Upper lobe of left lung (tissue), 6 donors: ENCODE measurements at regions not wholly inside any gene's neighbourhood (a gene's known extent, or its start where the extent isn't known, plus 50 kb on each side); places are given as distances from the start of the nearest gene placed in this dataset.

Experiments
- ATAC-seq, 2 donors: fragments of 200-7000 bp; cut with Tn5 transposase; one replicate each; pipeline ENCODE4 v1.9.1; 2022; ENCODE audit warnings: mild to moderate bottlenecking in 2 of 2, moderate library complexity in 2 of 2; ENCODE audit not compliant: low FRiP score in 2 of 2
- DNase-seq, 2 donors: peaks; one replicate each; pipeline ENCODE4 v3.0.0-alpha.2; 2019 to 2020
- H3K27ac ChIP-seq, 4 donors: fragments of 200-600 bp; sonication (generic); one replicate each; pipeline ENCODE4 v1.5.1; 2016 to 2019
- H3K27me3 ChIP-seq, 4 donors: fragments of 200-600 bp; sonication (generic); one replicate each; pipeline ENCODE4 v1.5.1; 2017 to 2019
- H3K36me3 ChIP-seq, 4 donors: fragments of 200-600 bp; sonication (generic); one replicate each; pipeline ENCODE4 v1.5.1; 2016 to 2019
- H3K4me1 ChIP-seq, 4 donors: fragments of 200-600 bp; sonication (generic); one replicate each; pipeline ENCODE4 v1.5.1; 2018 to 2019
- H3K4me3 ChIP-seq, 4 donors: fragments of 200-600 bp; sonication (generic); one replicate each; pipeline ENCODE4 v1.5.1; 2017 to 2019; ENCODE audit warnings: mild to moderate bottlenecking in 2 of 4, moderate library complexity in 1 of 4
- H3K9me3 ChIP-seq, 4 donors: fragments of 200-600 bp; sonication (generic); one replicate each; pipeline ENCODE4 v1.5.1; 2018 to 2019
- CTCF ChIP-seq, 6 experiments: fragments of 450-650 bp in 4 of 6; fragments of 200-600 bp in 2 of 6; sonication (generic) in 2 of 6; IDR thresholded peaks; one replicate each; pipeline ENCODE4 v1.5.1; 2016 to 2019; ENCODE audit warnings: antibody characterized with exemption in 6 of 6
- EP300 ChIP-seq, 4 donors: sonication (generic); formaldehyde crosslinking; IDR thresholded peaks; one replicate each; pipeline ENCODE4 v1.5.1; 2017; ENCODE audit warnings: antibody characterized with exemption in 4 of 4, control low read depth in 2 of 4
- POLR2A ChIP-seq, 4 donors: fragments of 450-650 bp; IDR thresholded peaks; one replicate each; pipeline ENCODE4 v1.5.1; 2016 to 2017; ENCODE audit warnings: antibody characterized with exemption in 4 of 4, mild to moderate bottlenecking in 2 of 4
- POLR2AphosphoS5 ChIP-seq, 2 donors: sonication (generic); formaldehyde crosslinking; IDR thresholded peaks; one replicate each; pipeline ENCODE4 v1.5.1; 2017; ENCODE audit warnings: antibody characterized with exemption in 2 of 2
- WGBS, 2 donors: methylation state at CpG; one replicate each; pipeline ENCODE4 v1.1.5; 2017 to 2018; 5-methylcytosine and 5-hydroxymethylcytosine counted together
- donor health status: DM: no; HTN: no; CAD: no; lungs with moderate emphysema.
- donor health status: DM: no; HTN: yes; CAD: no; lungs with severe emphysema.

DNA sequence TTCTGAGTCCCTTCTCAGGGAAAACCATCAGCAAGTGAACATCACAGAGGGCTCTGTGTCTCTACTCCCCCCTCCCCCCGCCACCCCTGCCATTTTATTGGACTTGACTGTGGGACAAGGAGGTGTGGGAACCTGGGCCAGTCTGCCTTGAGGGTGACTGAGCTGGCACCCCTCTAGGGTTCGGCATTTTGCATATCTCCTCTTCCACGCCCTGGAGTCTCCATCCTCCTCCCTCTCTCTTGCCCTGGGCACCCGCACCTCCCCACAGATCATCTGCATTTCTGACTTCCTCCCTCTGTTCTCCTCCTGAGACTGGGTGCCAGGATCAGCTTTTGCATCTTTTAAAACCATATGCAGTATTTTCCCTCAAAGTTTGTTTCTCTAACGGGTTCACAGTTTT lies 107.1 kb upstream of the ERRFI1 start:
- TF ChIP-seq POLR2A (IDR thresholded peaks at IDR 0.05) = no peak
- no peak for TF ChIP-seq CTCF (IDR thresholded peaks at IDR 0.05)
- no peak for TF ChIP-seq EP300 (IDR thresholded peaks at IDR 0.05)
- TF ChIP-seq POLR2AphosphoS5 (IDR thresholded peaks at IDR 0.05) = no peak
- 58 to 60% methylated on average over 5 of the region's 5 CpGs for WGBS, 2 donors
- Histone ChIP-seq H3K9me3 (no peaks in the 10 kb centered on the region), H3K4me1 (peaks cover 0 to 21% (median 9%) of the 10 kb centered on the region in 4 donors), H3K4me3 (no peak overlapping the region), H3K27ac (peak overlapping the region in 2 of 4 donors; percentile 24 to 54), H3K36me3 (no peaks in the 10 kb centered on the region), H3K27me3 (no peaks in the 10 kb centered on the region)
- no peak for ATAC-seq
- no peak for DNase-seq

- no peaks in the 10 kb centered on the region for H3K27me3 ChIP-seq
- ATAC-seq (peak; percentile 11 to 84), DNase-seq (no peak)
- H3K36me3 ChIP-seq = no peaks in the 10 kb centered on the region
- no peaks in the 10 kb centered on the region for H3K9me3 ChIP-seq
- H3K4me3 ChIP-seq = no peak overlapping the region
- peak overlapping the region in 3 of 4 donors; percentile 52 to 70 (median 63) for H3K27ac ChIP-seq
- TF ChIP-seq CTCF (IDR thresholded peaks at IDR 0.05) (no peak), POLR2A (IDR thresholded peaks at IDR 0.05) (peak in 1 of 4 donors; percentile 51), POLR2AphosphoS5 (IDR thresholded peaks at IDR 0.05) (peak in 1 of 2 donors; percentile 18)
- H3K4me1 ChIP-seq = peaks cover 4 to 9% (median 5%) of the 10 kb centered on the region in 4 donors
- 59 to 72% methylated on average over 3 of the region's 3 CpGs for WGBS, 2 donors
Measured at GRCh38 chr1:8127171-8127641, 101.1 kb upstream of the ERRFI1 start.

- Histone ChIP-seq H3K27ac (peak overlapping the region; percentile 82 to 89 (median 86)), H3K27me3 (no peaks in the 10 kb centered on the region), H3K9me3 (no peaks in the 10 kb centered on the region), H3K4me1 (peaks cover 26 to 30% (median 29%) of the 10 kb centered on the region in 4 donors), H3K4me3 (no peak overlapping the region), H3K36me3 (no peaks in the 10 kb centered on the region)
- WGBS, 2 donors = 89 to 90% methylated on average over 15 of the region's 15 CpGs
- ATAC-seq = no peak
- TF ChIP-seq CTCF (IDR thresholded peaks at IDR 0.05) (no peak), EP300 (IDR thresholded peaks at IDR 0.05) (no peak), POLR2AphosphoS5 (IDR thresholded peaks at IDR 0.05) (no peak), POLR2A (IDR thresholded peaks at IDR 0.05) (no peak)
- no peak for DNase-seq
Measured at GRCh38 chr1:8122477-8123407, 96.6 kb upstream of the ERRFI1 start.

- DNase-seq (no peak), ATAC-seq (peak in 1 of 2 donors; percentile 56)
- Histone ChIP-seq H3K4me3 (no peak overlapping the region), H3K36me3 (no peaks in the 10 kb centered on the region), H3K4me1 (peaks cover 31 to 34% (median 33%) of the 10 kb centered on the region in 4 donors), H3K27me3 (no peaks in the 10 kb centered on the region), H3K27ac (peak overlapping the region; percentile 82 to 89 (median 86)), H3K9me3 (no peaks in the 10 kb centered on the region)
- WGBS, 2 donors = 83 to 89% methylated on average over 3 of the region's 3 CpGs
- no peak for TF ChIP-seq POLR2A (IDR thresholded peaks at IDR 0.05)
- TF ChIP-seq EP300 (IDR thresholded peaks at IDR 0.05) = no peak
- no peak for TF ChIP-seq CTCF (IDR thresholded peaks at IDR 0.05)
- no peak for TF ChIP-seq POLR2AphosphoS5 (IDR thresholded peaks at IDR 0.05)
Measured at GRCh38 chr1:8122160-8122476, 96.0 kb upstream of the ERRFI1 start.
